ENCODE measurements at regions not wholly inside any gene's neighbourhood (a gene's known extent, or its start where the extent isn't known, plus 50 kb on each side); places are given as distances from the start of the nearest gene placed in this dataset.
"Not testable (repeated sequence)": the region's sequence is repeated elsewhere in the genome, so short reads cannot be mapped to it uniquely, and the experiment has no call there.

- H3K27me3 Mint-ChIP-seq (ENCODE audit: low read depth), result peaks cover 24% of the 10 kb centered on the region
- H3K36me3 Mint-ChIP-seq (ENCODE audit: low read depth), result no peaks in the 10 kb centered on the region
Observed at GRCh38 chr14:65840118-65840751, 427.7 kb downstream of the FUT8 start.

GRCh38 chr14:65840786-65841185, 428.3 kb downstream of the FUT8 start:
- H3K27ac Mint-ChIP-seq (ENCODE audit: unreplicated experiment), result no peak overlapping the region
- H3K36me3 Mint-ChIP-seq (ENCODE audit: low read depth), result no peaks in the 10 kb centered on the region
- no peak for TF ChIP-seq CTCF (IDR thresholded peaks at IDR 0.05)
- H3K9me3 Mint-ChIP-seq (ENCODE audit: low read depth), result no peaks in the 10 kb centered on the region
- H3K4me1 Mint-ChIP-seq (ENCODE audit: low read depth), result no peaks in the 10 kb centered on the region
- H3K4me3 Mint-ChIP-seq (ENCODE audit: unreplicated experiment), result no peak overlapping the region
- H3K27me3 Mint-ChIP-seq (ENCODE audit: low read depth), result peaks cover 24% of the 10 kb centered on the region
- DNase-seq (ENCODE audit: low spot score), result no peak

More at GRCh38 chr14:65840118-65840751, 427.7 kb downstream of the FUT8 start:
- Mint-ChIP-seq H3K4me1 (ENCODE audit: low read depth) (no peaks in the 10 kb centered on the region), H3K27ac (ENCODE audit: unreplicated experiment) (no peak overlapping the region), H3K9me3 (ENCODE audit: low read depth) (no peaks in the 10 kb centered on the region), H3K4me3 (ENCODE audit: unreplicated experiment) (no peak overlapping the region)
- TF ChIP-seq CTCF (IDR thresholded peaks at IDR 0.05), result no peak
- DNase-seq (ENCODE audit: low spot score), result no peak

- Mint-ChIP-seq H3K27ac (ENCODE audit: unreplicated experiment) (no peak overlapping the region), H3K9me3 (ENCODE audit: low read depth) (peaks cover 3% of the 10 kb centered on the region), H3K36me3 (ENCODE audit: low read depth) (no peaks in the 10 kb centered on the region), H3K27me3 (ENCODE audit: low read depth) (peaks cover 19% of the 10 kb centered on the region), H3K4me3 (ENCODE audit: unreplicated experiment) (no peak overlapping the region), H3K4me1 (ENCODE audit: low read depth) (no peaks in the 10 kb centered on the region)
- no peak for DNase-seq (ENCODE audit: low spot score)
- no peak for TF ChIP-seq CTCF (IDR thresholded peaks at IDR 0.05)
Observed at GRCh38 chr14:65846196-65846868, 433.8 kb downstream of the FUT8 start.

GRCh38 chr14:65847075-65847847, 434.7 kb downstream of the FUT8 start:
- Mint-ChIP-seq H3K27ac (ENCODE audit: unreplicated experiment) (no peak overlapping the region), H3K4me1 (ENCODE audit: low read depth) (no peaks in the 10 kb centered on the region), H3K27me3 (ENCODE audit: low read depth) (peaks cover 15% of the 10 kb centered on the region), H3K4me3 (ENCODE audit: unreplicated experiment) (no peak overlapping the region), H3K9me3 (ENCODE audit: low read depth) (peaks cover 3% of the 10 kb centered on the region), H3K36me3 (ENCODE audit: low read depth) (no peaks in the 10 kb centered on the region)
- no peak for DNase-seq (ENCODE audit: low spot score)
- TF ChIP-seq CTCF (IDR thresholded peaks at IDR 0.05), result no peak

GRCh38 chr14:65847931-65848330, 435.4 kb downstream of the FUT8 start:
- H3K4me1 Mint-ChIP-seq (ENCODE audit: low read depth); DNase-seq (ENCODE audit: low spot score); H3K9me3 Mint-ChIP-seq (ENCODE audit: low read depth); H3K36me3 Mint-ChIP-seq (ENCODE audit: low read depth); H3K4me3 Mint-ChIP-seq (ENCODE audit: unreplicated experiment); H3K27ac Mint-ChIP-seq (ENCODE audit: unreplicated experiment): not testable (repeated sequence)
- H3K27me3 Mint-ChIP-seq (ENCODE audit: low read depth), result peaks cover 11% of the 10 kb centered on the region

All from chondrocyte (in vitro differentiated cells).